Ovary (tissue), 3 donors: ENCODE measurements at regions not wholly inside any gene's neighbourhood (a gene's known extent, or its start where the extent isn't known, plus 50 kb on each side); places are given as distances from the start of the nearest gene placed in this dataset.

Experiments
- CTCF ChIP-seq, 3 donors: fragments of 450-650 bp in 2 of 3; fragments of 200-600 bp in 1 of 3; IDR thresholded peaks; one replicate each; pipeline versions ENCODE4 v1.5.1 to v1.8.0; 2016 to 2022; ENCODE audit warnings: antibody characterized with exemption in 3 of 3, mild to moderate bottlenecking in 1 of 3
- EP300 ChIP-seq: sonication (generic); formaldehyde crosslinking; IDR thresholded peaks from one replicate; pipeline ENCODE4 v1.6.1; 2017; ENCODE audit warnings: antibody characterized with exemption
- POLR2A ChIP-seq: fragments of 450-650 bp; IDR thresholded peaks from one replicate; pipeline ENCODE4 v1.6.1; 2017; ENCODE audit warnings: antibody characterized with exemption, mild to moderate bottlenecking, moderate library complexity
- donor health status: DM: no; HTN: no; CAD: no.

- TF ChIP-seq POLR2A (no peak), CTCF (IDR thresholded peaks at IDR 0.05) (no peak), EP300 (no peak)
Measured at GRCh38 chr4:107252571-107252970, 216.5 kb upstream of the DKK2 start.
